OCI-LY7 (cell line): ENCODE measurements at regions not wholly inside any gene's neighbourhood (a gene's known extent, or its start where the extent isn't known, plus 50 kb on each side); places are given as distances from the start of the nearest gene placed in this dataset.

ENCODE experiments used
- EZH2phosphoT487 ChIP-seq: fragments of 200-600 bp; sonication (generic); IDR thresholded peaks from 2 replicates; pipeline ENCODE4 v1.6.1; 2018; ENCODE audit warnings: low read depth, borderline replicate concordance, mild to moderate bottlenecking, mixed run types, antibody characterized with exemption, low read length, moderate library complexity, mixed read lengths
- TF ChIP-seq, protein P1 (sequence below): fragments of 200-600 bp; sonication (generic); conservative IDR thresholded peaks from 2 replicates; pipeline ENCODE4 v1.5.1; 2014; ENCODE audit warnings: mild to moderate bottlenecking, antibody characterized with exemption, low read length, moderate library complexity, mixed read lengths

DNA sequence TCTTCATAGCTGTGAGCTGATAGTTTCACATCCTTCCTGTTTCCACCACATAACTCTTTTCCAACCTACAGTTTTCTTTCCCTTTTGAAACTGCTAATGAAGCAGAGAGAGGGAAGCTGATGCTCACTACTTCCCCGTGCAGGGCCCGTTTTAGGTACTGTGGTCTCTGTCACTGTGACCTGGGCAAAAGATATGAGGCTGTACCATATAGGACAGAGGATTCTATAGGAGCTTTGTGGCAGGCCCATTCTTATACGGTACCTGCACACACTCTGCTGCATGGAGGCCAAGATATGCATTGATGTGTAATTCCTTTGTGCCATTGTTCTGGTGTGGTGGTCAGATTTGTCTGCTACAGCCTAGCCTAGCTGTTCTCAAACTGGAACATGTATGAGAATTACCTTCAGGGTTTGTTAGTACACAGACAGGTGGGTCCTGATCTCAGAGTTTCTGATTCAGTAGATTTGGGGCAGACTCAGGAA lies 577.3 kb downstream of the LMO7 start:
- TF ChIP-seq, protein P1, sequence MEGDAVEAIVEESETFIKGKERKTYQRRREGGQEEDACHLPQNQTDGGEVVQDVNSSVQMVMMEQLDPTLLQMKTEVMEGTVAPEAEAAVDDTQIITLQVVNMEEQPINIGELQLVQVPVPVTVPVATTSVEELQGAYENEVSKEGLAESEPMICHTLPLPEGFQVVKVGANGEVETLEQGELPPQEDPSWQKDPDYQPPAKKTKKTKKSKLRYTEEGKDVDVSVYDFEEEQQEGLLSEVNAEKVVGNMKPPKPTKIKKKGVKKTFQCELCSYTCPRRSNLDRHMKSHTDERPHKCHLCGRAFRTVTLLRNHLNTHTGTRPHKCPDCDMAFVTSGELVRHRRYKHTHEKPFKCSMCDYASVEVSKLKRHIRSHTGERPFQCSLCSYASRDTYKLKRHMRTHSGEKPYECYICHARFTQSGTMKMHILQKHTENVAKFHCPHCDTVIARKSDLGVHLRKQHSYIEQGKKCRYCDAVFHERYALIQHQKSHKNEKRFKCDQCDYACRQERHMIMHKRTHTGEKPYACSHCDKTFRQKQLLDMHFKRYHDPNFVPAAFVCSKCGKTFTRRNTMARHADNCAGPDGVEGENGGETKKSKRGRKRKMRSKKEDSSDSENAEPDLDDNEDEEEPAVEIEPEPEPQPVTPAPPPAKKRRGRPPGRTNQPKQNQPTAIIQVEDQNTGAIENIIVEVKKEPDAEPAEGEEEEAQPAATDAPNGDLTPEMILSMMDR = no peak
- no peak for TF ChIP-seq EZH2phosphoT487
